ENCODE measurements at regions not wholly inside any gene's neighbourhood (a gene's known extent, or its start where the extent isn't known, plus 50 kb on each side); places are given as distances from the start of the nearest gene placed in this dataset.
"Not testable (repeated sequence)": the region's sequence is repeated elsewhere in the genome, so short reads cannot be mapped to it uniquely, and the experiment has no call there.

- no peak for DNase-seq (ENCODE audit: low spot score)
These were observed 153.9 kb upstream of the SETMAR start for GRCh38 chr3:4149296-4149695.

- no peak for DNase-seq (ENCODE audit: low spot score)
These were observed 152.4 kb upstream of the SETMAR start for GRCh38 chr3:4150816-4151215.

GRCh38 chr3:4151859-4152258 lies 151.3 kb upstream of the SETMAR start:
- no peak for DNase-seq (ENCODE audit: low spot score)

- no peak for DNase-seq (ENCODE audit: low spot score)
These were observed 149.4 kb upstream of the SETMAR start for GRCh38 chr3:4153771-4154170.

- no peak for DNase-seq (ENCODE audit: low spot score)
These were observed 144.8 kb upstream of the SETMAR start for GRCh38 chr3:4158329-4158728.

- no peak for DNase-seq (ENCODE audit: low spot score)
These were observed 141.1 kb upstream of the SETMAR start for GRCh38 chr3:4162096-4162495.

GRCh38 chr3:4163011-4163410 lies 140.2 kb upstream of the SETMAR start:
- DNase-seq (ENCODE audit: low spot score) = no peak

GRCh38 chr3:4166540-4166939 lies 136.6 kb upstream of the SETMAR start:
- DNase-seq (ENCODE audit: low spot score) = no peak

GRCh38 chr3:4167230-4167629 lies 135.9 kb upstream of the SETMAR start:
- DNase-seq (ENCODE audit: low spot score) = not testable (repeated sequence)

- DNase-seq (ENCODE audit: low spot score) = no peak
These were observed 128.4 kb upstream of the SETMAR start for GRCh38 chr3:4174791-4175190.

GRCh38 chr3:4191971-4192370 lies 111.2 kb upstream of the SETMAR start:
- no peak for DNase-seq (ENCODE audit: low spot score)

- no peak for DNase-seq (ENCODE audit: low spot score)
These were observed 108.2 kb upstream of the SETMAR start for GRCh38 chr3:4195006-4195405.

- DNase-seq (ENCODE audit: low spot score) = no peak
These were observed 106.5 kb upstream of the SETMAR start for GRCh38 chr3:4196506-4197147.

- no peak for DNase-seq (ENCODE audit: low spot score)
These were observed 105.5 kb upstream of the SETMAR start for GRCh38 chr3:4197670-4198069.

- no peak for DNase-seq (ENCODE audit: low spot score)
These were observed 104.7 kb upstream of the SETMAR start for GRCh38 chr3:4198491-4198890.

- not testable (repeated sequence) for DNase-seq (ENCODE audit: low spot score)
These were observed 98.4 kb upstream of the SETMAR start for GRCh38 chr3:4204776-4205175.

GRCh38 chr3:4207672-4208071 lies 95.5 kb upstream of the SETMAR start:
- no peak for DNase-seq (ENCODE audit: low spot score)

- DNase-seq (ENCODE audit: low spot score) = no peak
These were observed 94.6 kb upstream of the SETMAR start for GRCh38 chr3:4208556-4208955.

- no peak for DNase-seq (ENCODE audit: low spot score)
These were observed 91.6 kb upstream of the SETMAR start for GRCh38 chr3:4211610-4212009.

GRCh38 chr3:4213420-4213819 lies 89.7 kb upstream of the SETMAR start:
- DNase-seq (ENCODE audit: low spot score) = not testable (repeated sequence)

- not testable (repeated sequence) for DNase-seq (ENCODE audit: low spot score)
These were observed 86.2 kb upstream of the SETMAR start for GRCh38 chr3:4216974-4217373.

- DNase-seq (ENCODE audit: low spot score) = no peak
These were observed 84.5 kb upstream of the SETMAR start for GRCh38 chr3:4218456-4219226.

GRCh38 chr3:4219227-4219568 lies 84.0 kb upstream of the SETMAR start:
- no peak for DNase-seq (ENCODE audit: low spot score)

- DNase-seq (ENCODE audit: low spot score) = no peak
These were observed 83.1 kb upstream of the SETMAR start for GRCh38 chr3:4220065-4220464.
